GM19351 (cell line): ENCODE measurements at regions not wholly inside any gene's neighbourhood (a gene's known extent, or its start where the extent isn't known, plus 50 kb on each side); places are given as distances from the start of the nearest gene placed in this dataset.
"Not testable (repeated sequence)": the region's sequence is repeated elsewhere in the genome, so short reads cannot be mapped to it uniquely, and the experiment has no call there.

Experiments used
- ATAC-seq: cut with Tn5 transposase; IDR thresholded peaks from one replicate; pipeline ENCODE4 v1.9.1; 2021; ENCODE audit warnings: mild to moderate bottlenecking, moderate library complexity; ENCODE audit not compliant: unreplicated experiment

DNA sequence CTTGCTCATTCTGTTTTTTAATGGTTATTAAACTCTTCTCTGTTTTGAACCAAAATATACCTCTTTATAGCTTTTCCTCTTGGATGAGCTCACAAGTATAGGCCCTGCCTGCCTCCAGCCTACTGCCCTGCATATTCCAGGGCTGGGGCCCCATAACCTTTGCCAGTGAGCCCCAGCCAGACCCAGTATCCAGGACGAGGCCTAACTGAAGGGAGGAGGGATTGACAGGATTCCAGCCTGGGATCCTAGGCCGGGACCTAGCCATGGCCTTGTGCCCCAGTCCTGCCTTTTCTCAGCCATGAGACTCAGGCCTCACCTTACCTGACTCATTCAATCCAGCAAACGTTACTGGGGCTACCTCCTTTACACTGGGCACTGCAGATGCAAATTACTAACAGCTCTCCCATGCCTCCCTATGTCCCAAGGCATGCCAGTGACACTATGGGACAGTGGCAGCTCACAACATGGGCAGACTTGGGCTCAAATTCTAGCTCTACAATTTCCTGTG is 159.2 kb downstream of the DDX1 start:
- ATAC-seq: no peak

DNA sequence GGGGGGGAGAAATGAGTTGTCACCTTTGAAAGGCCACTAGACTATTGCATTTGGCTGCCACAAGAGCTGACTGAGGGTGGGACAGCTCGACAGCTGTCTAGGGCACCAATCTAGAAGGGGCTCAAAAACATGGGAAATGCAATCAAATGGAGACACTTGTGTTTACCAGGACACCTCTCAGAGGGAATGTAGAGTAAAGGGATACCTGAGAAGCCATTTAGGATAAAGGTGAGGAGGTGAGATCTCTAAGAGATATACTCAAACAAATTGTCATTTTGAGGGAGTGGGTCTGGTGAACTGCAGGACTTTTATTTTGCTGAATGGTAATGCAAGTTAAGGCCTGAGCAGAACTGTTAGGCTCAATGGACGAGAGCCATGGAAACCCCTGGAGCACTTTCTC is 159.8 kb downstream of the DDX1 start:
- ATAC-seq: no peak

GRCh38 chr2:15752552-15753232 is 161.0 kb downstream of the DDX1 start:
- no peak for ATAC-seq

DNA sequence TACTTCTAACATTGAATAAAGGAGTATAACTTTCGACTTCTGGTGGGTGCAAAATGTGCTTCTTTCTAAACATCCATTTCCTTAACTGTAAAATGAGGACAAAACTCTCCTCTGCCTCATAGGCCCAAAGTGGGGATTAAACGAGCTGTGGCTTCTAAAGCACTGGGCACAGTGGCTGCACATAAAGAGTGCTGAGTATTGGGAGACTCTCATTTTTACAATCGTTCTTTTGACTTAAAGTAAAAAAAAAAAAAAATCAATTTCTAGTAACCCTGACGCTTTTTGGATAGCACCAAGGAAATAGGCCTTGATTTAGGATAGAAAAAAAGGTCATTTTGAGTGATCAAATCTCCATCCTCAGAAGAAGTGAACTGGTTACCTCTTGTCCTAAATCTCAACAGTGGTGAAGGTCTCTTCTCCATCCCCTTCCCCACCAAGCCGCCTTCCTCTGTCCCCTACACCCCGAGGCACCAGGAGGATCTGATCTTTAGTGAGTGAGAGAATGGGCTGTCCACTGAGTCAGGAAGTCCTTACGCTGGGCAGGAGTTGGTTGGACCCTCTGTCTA is 161.6 kb downstream of the DDX1 start:
- no peak for ATAC-seq

- ATAC-seq: no peak
These were observed 162.4 kb downstream of the DDX1 start for GRCh38 chr2:15753811-15754702.

DNA sequence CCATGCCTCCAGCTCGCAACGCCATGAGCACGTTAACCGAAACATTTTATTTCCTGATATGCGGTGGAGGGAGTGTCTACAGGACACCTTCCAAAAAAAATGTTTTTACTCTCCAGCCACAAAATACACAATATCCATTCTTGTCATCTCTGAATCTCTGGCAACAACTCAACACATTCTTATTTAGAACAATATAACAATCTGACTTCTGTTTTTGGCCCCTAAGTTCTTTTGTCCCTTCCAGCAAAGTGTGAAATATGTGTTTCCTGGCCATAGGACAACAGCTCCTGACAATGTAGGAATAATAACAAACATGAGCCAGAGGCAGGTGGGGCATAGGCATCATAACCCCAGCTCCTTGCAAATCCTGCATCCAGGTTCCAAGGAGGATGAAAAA is 163.0 kb downstream of the DDX1 start:
- no peak for ATAC-seq

DNA sequence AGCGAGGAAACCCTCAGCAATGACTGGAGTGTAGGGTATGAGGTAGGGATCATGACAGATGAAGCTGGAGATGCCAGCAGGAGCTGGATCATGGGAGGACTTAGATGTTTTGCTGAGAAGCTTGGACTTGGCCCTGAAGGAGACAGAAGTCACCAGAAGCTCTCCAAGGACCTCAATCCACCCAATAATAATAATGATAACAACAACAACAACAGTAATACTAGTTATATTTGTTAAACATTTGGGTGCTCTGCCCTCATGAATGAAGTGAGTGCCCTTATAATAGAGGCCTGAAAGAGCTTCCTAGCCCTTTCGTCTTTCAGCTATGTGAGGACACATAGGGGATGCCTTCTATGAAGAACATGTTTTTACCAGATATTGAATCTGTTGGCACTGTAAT is 163.9 kb downstream of the DDX1 start:
- no peak for ATAC-seq

- no peak for ATAC-seq
These were observed 164.4 kb downstream of the DDX1 start for GRCh38 chr2:15756011-15756550.

DNA sequence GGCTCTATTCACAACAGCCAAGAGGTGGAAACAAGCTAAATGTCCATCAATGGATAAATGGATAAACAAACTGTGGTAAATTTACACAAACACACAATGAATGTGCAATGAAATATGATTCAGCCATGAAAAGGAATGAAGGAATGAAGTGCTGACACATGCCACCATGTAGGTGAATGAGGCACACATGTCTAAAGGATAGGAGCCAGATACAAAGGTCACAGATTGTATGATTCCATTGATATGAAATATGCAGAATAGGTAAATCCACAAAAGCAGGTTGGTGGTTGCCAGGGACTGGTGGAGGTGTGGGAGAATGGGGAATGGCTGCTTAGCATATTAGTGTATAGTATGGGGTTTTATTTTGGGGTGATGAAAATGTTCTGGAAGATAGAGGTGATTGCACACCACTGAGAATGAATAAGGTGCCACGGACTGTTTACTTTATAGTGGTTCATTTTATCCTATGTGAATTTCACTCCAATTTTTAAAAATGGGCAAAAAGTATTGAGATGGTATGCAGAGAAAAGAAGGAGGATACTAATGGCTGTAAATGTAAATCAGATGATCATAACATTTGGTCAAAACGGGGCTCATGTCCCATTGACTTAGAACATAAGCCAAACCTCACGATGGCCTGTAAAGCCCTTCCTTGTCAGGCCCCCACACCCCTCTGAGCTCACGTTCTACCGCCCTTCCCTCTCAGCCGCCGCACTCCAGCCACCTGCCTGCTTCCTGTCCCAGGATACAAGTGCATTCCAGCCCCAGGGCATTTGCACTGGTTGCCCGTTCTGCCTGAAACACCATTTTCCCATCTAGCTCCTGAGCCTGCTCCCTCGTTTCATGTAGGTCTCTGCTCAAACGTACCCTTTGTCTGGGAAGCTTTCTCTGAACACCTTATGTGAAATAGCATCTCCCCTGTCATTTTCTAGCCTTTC is 165.5 kb downstream of the DDX1 start:
- no peak for ATAC-seq

GRCh38 chr2:15757820-15758586 is 166.3 kb downstream of the DDX1 start:
- no peak for ATAC-seq

GRCh38 chr2:15758848-15759247 is 167.2 kb downstream of the DDX1 start:
- ATAC-seq: no peak

GRCh38 chr2:15759385-15759784 is 167.7 kb downstream of the DDX1 start:
- ATAC-seq: no peak

DNA sequence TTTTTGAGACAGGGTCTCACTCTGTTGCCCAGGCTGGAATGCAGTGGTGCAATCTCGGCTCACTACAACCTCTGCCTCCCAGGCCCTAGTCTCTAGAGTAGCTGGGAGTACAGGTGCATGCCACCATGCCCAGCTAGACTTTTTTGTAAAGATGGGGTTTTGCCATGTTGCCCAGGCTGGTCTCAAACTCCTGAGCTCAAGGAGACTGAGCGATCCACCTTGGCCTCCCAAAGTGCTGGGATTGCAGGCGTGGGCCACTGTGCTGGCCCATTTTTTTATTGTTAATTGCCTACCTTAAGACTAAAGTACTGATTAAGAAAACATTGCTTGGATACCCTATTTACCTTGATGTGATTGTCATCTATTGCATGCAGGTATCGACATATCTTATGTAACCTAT is 168.1 kb downstream of the DDX1 start:
- not testable (repeated sequence) for ATAC-seq

DNA sequence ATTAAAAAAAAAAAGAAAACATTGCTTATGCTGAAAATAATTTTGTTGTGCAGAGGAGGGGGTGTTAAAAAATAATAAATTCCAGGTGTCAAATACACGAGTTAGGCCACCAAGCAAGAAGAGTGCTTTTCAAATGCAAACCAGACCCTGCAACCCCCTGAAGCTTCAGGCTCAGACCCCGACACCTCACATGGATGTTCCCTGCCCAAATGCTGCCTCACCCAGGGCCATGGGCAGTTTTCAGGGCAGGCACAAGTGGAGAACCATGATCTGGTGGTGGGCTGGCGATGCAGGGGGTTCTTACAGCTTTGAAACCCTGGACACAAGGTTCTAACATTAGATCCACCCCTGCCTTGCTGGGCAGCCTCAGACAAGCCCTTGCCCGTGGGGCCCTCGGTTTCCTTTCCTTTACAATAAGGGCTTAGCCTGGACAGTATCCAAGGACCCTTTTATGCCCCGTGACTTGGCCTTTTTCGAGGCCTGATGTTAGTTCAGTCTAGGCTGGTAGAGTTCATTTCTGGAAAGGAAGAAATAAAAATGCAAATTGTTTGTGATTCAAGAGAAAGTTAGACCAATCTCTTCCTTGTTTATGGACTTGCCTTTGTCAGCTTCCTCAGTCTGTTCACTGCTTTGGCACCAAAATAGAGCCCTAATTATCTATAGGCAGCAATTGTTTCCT is 168.7 kb downstream of the DDX1 start:
- ATAC-seq: no peak

- no peak for ATAC-seq
These were observed 169.4 kb downstream of the DDX1 start for GRCh38 chr2:15761056-15761455.

- ATAC-seq: no peak
These were observed 170.2 kb downstream of the DDX1 start for GRCh38 chr2:15761910-15762309.

GRCh38 chr2:15762449-15762848 is 170.8 kb downstream of the DDX1 start:
- no peak for ATAC-seq

GRCh38 chr2:15763106-15763821 is 171.6 kb downstream of the DDX1 start:
- ATAC-seq: no peak
